A673 (cell line): ENCODE measurements at regions not wholly inside any gene's neighbourhood (a gene's known extent, or its start where the extent isn't known, plus 50 kb on each side); places are given as distances from the start of the nearest gene placed in this dataset.

Source experiments
- CTCF ChIP-seq: fragments of 300-800, 200-600 bp; sonication (generic); conservative IDR thresholded peaks from 2 replicates; pipeline ENCODE4 v1.5.1; 2017; ENCODE audit warnings: low read depth, mild to moderate bottlenecking, antibody characterized with exemption, low read length, moderate library complexity, mixed read lengths
- EZH2 ChIP-seq: fragments of 200-600 bp; sonication (generic); IDR thresholded peaks from 2 replicates; pipeline ENCODE4 v1.6.1; 2017; ENCODE audit warnings: borderline replicate concordance, low read depth, mild to moderate bottlenecking, mixed read lengths, antibody characterized with exemption, low read length; ENCODE audit not compliant: poor library complexity, severe bottlenecking

DNA sequence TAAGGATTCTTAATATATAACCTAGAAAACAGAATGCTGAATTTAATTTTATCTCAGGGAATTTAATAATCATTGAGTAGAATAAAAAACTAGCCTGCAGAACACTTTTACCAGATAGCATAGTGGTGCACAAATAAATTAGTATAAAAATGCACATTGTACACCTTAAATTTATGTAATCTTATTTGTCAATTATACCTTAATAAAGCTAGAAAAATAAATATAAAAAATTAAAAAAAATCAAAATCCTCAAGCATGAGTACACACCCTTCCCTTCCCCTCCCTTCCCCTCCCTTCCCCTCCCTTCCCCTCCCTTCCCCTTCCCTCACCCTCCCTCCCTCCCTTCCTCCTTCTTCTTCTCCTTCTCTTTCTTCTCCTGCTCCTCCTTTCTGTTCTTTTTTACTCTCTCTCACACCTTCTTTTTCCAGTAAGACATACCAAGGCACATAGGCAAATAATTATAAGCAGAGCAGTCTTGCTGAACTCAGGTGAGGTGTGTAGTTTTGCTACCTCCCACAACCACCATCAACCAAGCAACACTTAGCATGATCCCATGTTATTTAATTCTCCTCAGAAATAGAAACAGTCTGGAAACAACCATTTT is 1395.0 kb downstream of the ZPLD1 start:
- TF ChIP-seq CTCF (no peak), EZH2 (no peak)
